ENCODE measurements at regions not wholly inside any gene's neighbourhood (a gene's known extent, or its start where the extent isn't known, plus 50 kb on each side); places are given as distances from the start of the nearest gene placed in this dataset.

DNA sequence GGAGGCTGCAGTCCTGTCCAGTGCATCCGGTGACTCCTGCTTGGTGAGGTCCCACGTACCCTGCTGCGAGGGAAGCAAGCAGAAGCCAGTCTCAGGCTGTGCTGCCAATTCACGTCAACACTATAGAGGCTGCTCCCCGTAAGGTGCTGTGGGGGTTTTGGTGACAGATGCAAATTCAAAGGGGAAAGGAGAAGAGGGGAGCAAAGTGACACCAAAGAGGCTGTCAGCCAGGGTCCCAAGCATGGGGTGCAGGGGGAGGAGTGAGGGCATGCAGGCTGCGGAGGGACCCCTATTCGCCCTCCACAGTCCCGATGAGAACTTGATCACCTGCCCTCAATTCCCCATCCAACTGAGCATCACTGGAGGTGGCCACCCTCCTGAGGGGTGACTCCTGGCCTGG is 179.4 kb upstream of the HS6ST1 start:
- DNase-seq, result no peak

- no peak for DNase-seq
These were observed 179.9 kb upstream of the HS6ST1 start for GRCh38 chr2:128498589-128498988.

- DNase-seq, result no peak
These were observed 180.9 kb upstream of the HS6ST1 start for GRCh38 chr2:128499367-128500137.

DNA sequence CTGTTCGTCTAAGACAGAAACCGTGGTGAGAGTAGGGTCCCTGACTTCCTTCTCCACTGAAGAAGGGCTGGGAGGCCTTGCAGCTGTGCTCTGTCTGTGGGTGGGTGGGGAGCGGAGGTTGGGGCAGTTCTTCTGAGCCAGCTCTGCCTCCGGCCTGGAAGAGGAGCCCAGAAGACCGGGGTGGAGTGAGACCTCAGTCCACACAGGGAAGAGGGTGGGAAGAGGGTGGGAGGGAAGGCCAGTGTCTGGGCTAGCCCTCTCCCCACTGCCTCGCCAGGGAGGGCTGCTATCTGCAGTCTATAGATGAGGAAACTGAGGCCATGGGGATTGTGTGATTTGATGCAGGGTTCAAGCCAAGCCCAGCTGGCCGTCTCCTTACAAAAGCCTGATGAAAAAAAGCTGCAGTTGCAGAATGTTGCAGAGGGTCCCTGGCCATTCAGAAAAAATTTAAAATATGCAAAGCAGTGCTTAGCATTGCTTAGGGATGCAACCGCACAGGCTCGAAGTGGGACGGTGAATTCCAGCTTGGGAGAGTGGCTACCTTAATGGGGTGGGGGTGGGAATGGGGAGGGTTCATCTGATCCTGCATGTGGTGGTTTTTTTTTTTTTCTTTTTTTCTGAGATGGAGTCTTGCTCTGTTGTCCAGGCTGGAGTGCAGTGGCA is 181.6 kb upstream of the HS6ST1 start:
- DNase-seq, result no peak

DNA sequence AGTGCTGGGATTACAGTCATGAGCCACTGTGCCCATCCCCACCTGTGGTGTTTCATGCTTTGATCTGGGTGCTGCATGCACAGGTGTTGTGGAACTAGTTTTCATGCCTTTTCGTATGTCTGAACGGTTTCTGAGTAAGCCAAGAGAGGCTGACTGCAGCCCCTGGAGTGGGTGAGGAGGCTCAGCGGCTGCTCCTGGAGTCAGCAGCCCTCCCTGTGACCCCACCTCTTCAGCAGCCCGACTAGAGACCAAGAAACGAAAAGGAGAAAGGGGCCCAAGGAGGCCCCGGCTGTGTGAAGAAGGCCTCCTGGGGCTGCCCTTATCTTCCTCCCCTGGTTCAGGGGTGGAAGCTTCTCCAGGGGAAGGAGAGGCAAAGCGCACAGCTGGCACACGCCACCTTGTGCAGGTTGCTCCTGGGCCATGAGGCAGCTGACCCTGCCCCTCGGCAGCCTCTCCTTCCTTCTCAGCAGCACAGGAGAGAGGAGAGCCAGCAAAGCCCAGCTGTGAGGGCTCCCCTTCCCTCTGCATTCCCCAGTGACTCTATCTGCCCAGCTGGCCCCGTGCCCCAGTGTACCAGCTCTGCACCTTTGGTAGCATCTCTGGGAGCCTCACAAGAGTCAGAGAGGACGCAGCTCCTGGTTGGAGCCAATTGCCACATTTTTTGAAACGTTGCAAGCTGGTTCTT is 182.5 kb upstream of the HS6ST1 start:
- DNase-seq, result no peak

- DNase-seq, result no peak
These were observed 183.0 kb upstream of the HS6ST1 start for GRCh38 chr2:128501700-128502099.

DNA sequence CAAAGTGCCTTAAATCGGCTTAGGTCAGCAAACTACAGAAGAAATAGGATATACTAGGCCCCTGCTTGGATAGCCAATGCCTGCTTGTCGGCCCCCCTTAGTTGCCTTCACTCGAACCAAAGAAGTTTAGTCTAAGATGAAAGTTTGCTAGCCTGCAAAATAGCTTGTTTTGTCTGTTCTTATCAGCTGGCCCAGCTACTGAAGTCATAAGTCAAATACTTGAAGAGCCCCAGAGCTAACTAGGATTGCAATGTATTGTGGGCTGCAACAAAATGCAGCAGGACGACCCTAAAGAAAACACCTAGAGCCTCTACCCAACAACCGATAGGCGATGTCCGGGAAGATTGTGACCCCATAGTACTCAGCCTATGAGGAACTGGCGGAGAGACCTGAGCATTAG is 183.5 kb upstream of the HS6ST1 start:
- DNase-seq, result no peak

DNA sequence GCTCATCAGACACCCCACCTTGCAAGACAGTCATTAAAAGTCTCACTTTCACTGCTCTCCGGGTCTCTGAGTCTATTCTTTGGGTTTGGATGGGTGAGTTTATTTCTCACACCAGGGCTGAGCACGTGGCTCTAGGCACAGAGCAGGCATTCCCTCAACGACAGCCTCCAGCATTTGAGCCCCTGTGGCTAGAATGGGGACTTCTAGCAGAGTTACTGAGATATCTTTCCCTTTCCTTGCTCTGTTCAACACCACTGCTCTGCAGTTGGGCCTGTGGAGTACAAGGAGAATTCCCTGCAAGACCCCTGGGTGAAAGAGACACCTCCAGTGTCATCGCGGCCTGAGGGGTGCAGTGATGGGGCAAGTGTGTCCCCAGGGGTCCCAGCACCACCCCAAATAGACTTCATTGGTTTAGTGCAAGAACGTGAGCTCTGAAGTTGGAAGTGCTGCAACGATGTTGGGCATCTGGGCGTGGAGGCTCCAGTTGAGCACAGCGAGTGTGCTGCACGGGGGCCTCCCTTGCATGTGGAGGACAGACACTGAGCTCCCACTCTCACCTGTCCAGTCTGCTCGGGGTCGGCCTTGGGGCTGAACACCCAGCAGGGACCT is 184.1 kb upstream of the HS6ST1 start:
- no peak for DNase-seq

GRCh38 chr2:128503399-128504245 is 185.0 kb upstream of the HS6ST1 start:
- no peak for DNase-seq

- DNase-seq, result no peak
These were observed 185.8 kb upstream of the HS6ST1 start for GRCh38 chr2:128504246-128505149.

DNA sequence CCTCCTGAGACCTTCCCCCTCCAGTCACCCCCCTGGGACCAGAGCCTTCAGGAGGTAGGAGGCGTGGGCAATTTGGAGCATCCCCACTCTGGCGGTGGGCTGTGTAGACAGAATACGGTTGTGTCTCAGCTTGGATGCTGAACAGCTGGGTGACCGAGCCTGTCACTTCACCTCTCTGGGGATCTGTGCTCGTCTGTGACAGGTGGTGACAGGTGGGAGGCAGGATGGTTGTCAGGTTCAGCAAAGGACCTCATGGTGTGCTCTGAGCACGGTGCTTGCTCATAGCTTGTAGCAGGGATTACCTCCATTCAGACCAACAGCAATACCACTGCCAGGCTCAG is 186.5 kb upstream of the HS6ST1 start:
- DNase-seq, result no peak

- no peak for DNase-seq
These were observed 187.2 kb upstream of the HS6ST1 start for GRCh38 chr2:128505575-128506526.

- DNase-seq, result no peak
These were observed 187.9 kb upstream of the HS6ST1 start for GRCh38 chr2:128506534-128506933.

- no peak for DNase-seq
These were observed 192.2 kb upstream of the HS6ST1 start for GRCh38 chr2:128510701-128511397.

- DNase-seq, result no peak
These were observed 193.2 kb upstream of the HS6ST1 start for GRCh38 chr2:128511731-128512378.

DNA sequence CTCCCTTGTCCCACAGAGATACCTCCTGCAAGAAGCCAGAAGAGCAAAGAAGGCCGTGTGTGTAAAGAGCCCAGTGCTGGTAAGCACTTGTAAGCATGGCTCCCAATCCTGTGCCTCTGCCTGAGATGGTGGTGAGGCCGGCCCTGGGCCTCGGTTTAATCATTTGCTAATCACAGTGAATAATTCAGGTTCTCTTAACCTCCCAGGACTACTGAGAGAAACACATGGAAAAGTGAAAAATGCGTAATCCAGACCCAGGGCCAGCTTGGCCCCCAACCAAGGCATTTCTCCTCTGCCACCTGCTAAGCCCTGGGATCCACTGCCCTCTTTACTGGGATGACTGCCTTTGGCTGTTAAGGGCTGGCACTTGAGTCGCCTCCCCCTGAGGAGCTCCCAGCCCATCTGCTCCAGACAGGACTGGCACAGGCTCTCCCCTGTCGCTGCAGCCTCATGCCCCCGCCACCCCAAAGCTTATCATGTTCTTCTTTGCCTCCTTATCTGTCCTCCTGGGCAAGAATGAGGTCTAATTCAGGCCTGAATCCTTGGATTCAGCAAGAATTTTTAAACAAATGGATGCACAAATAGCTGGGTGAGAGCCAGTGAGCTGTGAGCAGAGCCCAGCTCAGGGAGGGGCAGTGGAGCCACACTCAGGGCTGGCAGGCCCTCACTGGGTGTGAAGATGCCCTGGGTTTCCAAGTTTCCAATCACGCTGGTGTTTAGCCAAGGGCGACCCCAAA is 193.9 kb upstream of the HS6ST1 start:
- no peak for DNase-seq

GRCh38 chr2:128513116-128513960 is 194.7 kb upstream of the HS6ST1 start:
- DNase-seq, result no peak

DNA sequence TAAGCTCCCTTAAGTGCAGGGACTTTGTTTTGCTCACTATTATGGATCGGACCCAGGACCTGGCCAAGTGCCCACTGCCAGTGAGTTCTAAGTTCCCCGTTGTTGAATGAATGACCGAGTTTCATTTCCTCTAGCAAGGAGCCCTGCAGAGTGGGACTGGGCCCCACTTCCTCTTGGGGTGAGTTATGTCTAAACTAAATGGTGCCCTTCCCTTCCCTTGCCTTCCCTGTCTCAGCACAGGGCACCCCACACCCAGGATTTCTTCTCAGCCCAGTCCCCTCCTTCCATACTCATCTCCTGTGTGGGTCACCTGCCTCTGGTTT is 195.3 kb upstream of the HS6ST1 start:
- no peak for DNase-seq

Data from activated gamma-delta T cell treated with Interleukin-2 at 50 U/mL for 16 hours (primary cell).